WTC11 (cell line): ENCODE measurements at regions not wholly inside any gene's neighbourhood (a gene's known extent, or its start where the extent isn't known, plus 50 kb on each side); places are given as distances from the start of the nearest gene placed in this dataset.

Source experiments
- AFF4 ChIP-seq: sonication (generic); formaldehyde crosslinking; IDR thresholded peaks from 2 replicates; pipeline ENCODE4 v1.8.1; 2023; ENCODE audit warnings: mild to moderate bottlenecking, missing genetic modification reagents, borderline replicate concordance
- ATF3 ChIP-seq: sonication (generic); formaldehyde crosslinking; conservative IDR thresholded peaks from 2 replicates; pipeline ENCODE4 v1.8.1; 2022; ENCODE audit warnings: mild to moderate bottlenecking, missing genetic modification reagents
- CREB1 ChIP-seq: sonication (generic); formaldehyde crosslinking; IDR thresholded peaks from 2 replicates; pipeline ENCODE4 v1.8.0; 2023; ENCODE audit warnings: mild to moderate bottlenecking, missing genetic modification reagents
- CTCF ChIP-seq: fragments of 200-600 bp; IDR thresholded peaks from 2 replicates; pipeline ENCODE4 v1.8.0; 2022; ENCODE audit warnings: antibody characterized with exemption
- ELF4 ChIP-seq: sonication (generic); formaldehyde crosslinking; IDR thresholded peaks from 2 replicates; pipeline ENCODE4 v1.8.1; 2022; ENCODE audit warnings: low read depth, mild to moderate bottlenecking, moderate library complexity, missing genetic modification reagents
- GRHL2 ChIP-seq: fragments of 250-450 bp; sonication (Bioruptor Pico); IDR thresholded peaks from 2 replicates; pipeline ENCODE4 v1.8.0; 2022; ENCODE audit warnings: mild to moderate bottlenecking, moderate library complexity; ENCODE audit not compliant: insufficient replicate concordance, severe bottlenecking
- JAZF1 ChIP-seq: fragments of 250-450 bp; sonication (Bioruptor Pico); IDR thresholded peaks from 2 replicates; pipeline ENCODE4 v1.9.0; 2021; ENCODE audit warnings: moderate library complexity, mild to moderate bottlenecking, inconsistent platforms
- MXD4 ChIP-seq: fragments of 250-450 bp; sonication (Bioruptor Pico); IDR thresholded peaks from 2 replicates; pipeline ENCODE4 v1.8.0; 2021; ENCODE audit warnings: mild to moderate bottlenecking, moderate library complexity, borderline replicate concordance
- PREB ChIP-seq: sonication (generic); formaldehyde crosslinking; IDR thresholded peaks from 2 replicates; pipeline ENCODE4 v1.8.1; 2022; ENCODE audit warnings: mild to moderate bottlenecking, missing genetic modification reagents, moderate library complexity, borderline replicate concordance
- PRRX2 ChIP-seq: fragments of 250-450 bp; sonication (Bioruptor Pico); IDR thresholded peaks from 2 replicates; pipeline ENCODE4 v1.8.0; 2021; ENCODE audit warnings: mild to moderate bottlenecking
- USF2 ChIP-seq: sonication (generic); formaldehyde crosslinking; IDR thresholded peaks from 2 replicates; pipeline ENCODE4 v1.8.1; 2023; ENCODE audit warnings: mild to moderate bottlenecking, missing genetic modification reagents, moderate library complexity
- ZNF121 ChIP-seq: sonication (generic); formaldehyde crosslinking; IDR thresholded peaks from 2 replicates; pipeline ENCODE4 v1.8.0; 2023; ENCODE audit warnings: missing genetic modification reagents
- TF ChIP-seq, protein P1 (sequence below): sonication (generic); formaldehyde crosslinking; IDR thresholded peaks from 2 replicates; pipeline ENCODE4 v1.8.1; 2022; ENCODE audit warnings: missing genetic modification reagents, borderline replicate concordance
- TF ChIP-seq, protein P2 (sequence below): sonication (generic); formaldehyde crosslinking; IDR thresholded peaks from 2 replicates; pipeline ENCODE4 v1.8.0; 2022; ENCODE audit warnings: mild to moderate bottlenecking, missing genetic modification reagents

- TF ChIP-seq ELF4 (no peak), CREB1 (no peak), PRRX2 (CRISPR knock-in tag) (no peak), USF2 (CRISPR knock-in tag) (no peak), CTCF (no peak), MXD4 (no peak), AFF4 (no peak), GRHL2 (CRISPR knock-in tag) (no peak), PREB (no peak), JAZF1 (CRISPR knock-in tag) (no peak), ATF3 (no peak), ZNF121 (CRISPR knock-in tag) (no peak)
- TF ChIP-seq, protein P1, sequence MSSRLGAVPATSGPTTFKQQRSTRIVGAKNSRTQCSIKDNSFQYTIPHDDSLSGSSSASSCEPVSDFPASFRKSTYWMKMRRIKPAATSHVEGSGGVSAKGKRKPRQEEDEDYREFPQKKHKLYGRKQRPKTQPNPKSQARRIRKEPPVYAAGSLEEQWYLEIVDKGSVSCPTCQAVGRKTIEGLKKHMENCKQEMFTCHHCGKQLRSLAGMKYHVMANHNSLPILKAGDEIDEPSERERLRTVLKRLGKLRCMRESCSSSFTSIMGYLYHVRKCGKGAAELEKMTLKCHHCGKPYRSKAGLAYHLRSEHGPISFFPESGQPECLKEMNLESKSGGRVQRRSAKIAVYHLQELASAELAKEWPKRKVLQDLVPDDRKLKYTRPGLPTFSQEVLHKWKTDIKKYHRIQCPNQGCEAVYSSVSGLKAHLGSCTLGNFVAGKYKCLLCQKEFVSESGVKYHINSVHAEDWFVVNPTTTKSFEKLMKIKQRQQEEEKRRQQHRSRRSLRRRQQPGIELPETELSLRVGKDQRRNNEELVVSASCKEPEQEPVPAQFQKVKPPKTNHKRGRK (CRISPR knock-in tag), result no peak
- TF ChIP-seq, protein P2, sequence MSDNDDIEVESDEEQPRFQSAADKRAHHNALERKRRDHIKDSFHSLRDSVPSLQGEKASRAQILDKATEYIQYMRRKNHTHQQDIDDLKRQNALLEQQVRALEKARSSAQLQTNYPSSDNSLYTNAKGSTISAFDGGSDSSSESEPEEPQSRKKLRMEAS (CRISPR knock-in tag), result no peak
Observed at GRCh38 chr2:43010438-43011157, 215.8 kb downstream of the ZFP36L2 start.
